Activated effector memory CD4-positive, alpha-beta T cell treated with anti-CD3 and anti-CD28 coated beads, Interleukin-2, amount 50 U/mL, for 16 hours (primary cell): ENCODE measurements at regions not wholly inside any gene's neighbourhood (a gene's known extent, or its start where the extent isn't known, plus 50 kb on each side); places are given as distances from the start of the nearest gene placed in this dataset.

Source experiments
- DNase-seq: peaks from one replicate; pipeline ENCODE4 v3.0.0-alpha.2; 2020

DNA sequence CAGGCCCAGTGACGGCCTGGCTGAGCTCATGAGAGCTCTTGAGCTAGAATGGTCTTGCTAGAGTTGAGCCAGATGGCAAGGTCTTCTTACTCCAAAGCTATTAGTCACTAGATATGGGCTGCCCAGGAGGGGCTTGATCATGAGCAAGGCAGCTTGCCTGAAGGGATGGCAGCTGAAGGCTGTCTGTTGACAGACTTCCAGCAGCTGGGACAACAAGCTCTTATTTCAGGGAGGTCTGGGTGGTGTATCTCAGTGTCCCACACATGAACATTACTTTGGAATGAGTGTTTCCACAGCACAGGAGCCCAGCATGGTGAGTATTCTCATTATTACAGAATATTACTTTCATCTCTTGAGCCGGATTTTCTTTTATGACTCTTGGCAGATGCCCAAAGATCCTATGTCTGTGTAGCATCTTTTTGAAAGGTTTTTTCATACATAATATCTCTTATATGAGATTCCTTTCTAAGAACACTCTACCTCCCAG, 414.1 kb downstream of the ARHGEF28 start:
- no peak for DNase-seq

DNA sequence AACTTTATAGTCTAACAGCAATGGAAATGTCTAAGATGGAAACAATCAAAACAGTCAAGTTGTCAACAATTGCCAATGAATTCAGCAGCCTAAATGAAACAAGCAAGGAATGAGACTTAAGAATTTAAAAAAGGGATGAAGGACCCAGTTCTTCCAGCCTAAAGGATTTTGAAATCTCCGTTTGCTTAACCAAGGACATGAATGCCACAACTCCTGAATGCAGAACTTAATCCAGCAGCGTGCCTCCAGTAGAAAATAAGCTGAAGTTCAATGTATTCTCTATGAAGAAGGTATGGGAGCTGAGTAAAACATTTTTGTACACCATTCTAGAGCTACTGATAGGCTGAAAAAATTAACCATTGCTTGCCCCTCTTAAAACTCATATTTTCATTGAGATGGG, 411.3 kb downstream of the ARHGEF28 start:
- DNase-seq, result no peak

DNA sequence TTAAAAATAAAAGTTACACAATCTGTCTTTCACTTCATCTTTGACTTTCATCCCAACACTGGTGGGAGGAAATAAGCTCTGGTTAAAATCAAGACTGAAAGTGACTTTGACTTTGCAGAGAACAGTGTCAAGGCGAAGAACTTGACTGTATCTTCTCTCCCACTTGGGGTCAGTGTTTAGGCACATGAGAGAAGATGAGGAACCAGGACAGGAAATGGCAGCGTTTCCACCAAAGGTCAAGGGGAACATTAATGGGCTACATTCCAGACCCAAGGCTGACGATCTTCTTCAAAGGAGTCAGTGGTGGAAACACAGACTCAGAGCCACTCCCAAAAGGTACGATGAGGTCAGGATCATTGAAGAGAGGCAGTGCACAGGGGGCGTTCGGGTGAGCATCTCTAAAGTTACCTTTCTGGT, 409.5 kb downstream of the ARHGEF28 start:
- no peak for DNase-seq

DNA sequence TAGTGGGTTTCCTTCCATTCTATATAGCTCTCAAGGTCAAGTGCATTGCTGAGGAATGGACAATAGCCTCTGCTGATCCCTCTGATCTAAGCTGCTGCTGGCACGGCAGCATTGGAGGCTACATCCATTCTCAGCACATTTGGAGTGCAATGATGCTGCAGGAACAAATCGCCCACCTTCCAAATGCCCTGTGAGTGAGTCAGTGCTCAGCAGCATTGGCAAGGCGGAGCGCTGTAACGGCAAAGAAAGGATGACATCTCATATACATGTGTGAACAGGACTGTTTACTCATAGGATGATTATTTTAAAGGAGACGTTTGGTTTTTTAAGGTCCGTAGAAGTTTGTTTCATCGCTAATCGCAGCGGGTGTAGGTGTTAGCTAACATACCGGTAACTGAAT, 408.7 kb downstream of the ARHGEF28 start:
- no peak for DNase-seq

DNA sequence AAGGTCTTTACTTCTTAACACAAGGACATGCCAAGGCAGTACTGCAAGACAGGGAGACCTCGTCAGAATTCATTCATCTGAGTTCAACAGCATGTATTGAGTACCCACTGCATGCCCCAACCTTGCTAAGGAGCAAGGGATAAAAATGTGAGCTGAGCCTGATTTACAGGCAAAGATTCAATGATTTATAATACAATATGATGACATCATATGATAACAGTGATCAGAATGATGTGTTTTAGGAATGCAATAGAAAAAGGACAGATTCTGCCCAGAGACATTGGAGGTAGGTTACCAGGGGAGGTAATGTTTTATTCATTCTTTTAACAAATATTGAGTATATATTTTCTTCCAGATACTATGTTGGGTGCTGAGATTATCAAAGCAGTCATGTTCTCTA, 406.6 kb downstream of the ARHGEF28 start:
- DNase-seq, result no peak

DNA sequence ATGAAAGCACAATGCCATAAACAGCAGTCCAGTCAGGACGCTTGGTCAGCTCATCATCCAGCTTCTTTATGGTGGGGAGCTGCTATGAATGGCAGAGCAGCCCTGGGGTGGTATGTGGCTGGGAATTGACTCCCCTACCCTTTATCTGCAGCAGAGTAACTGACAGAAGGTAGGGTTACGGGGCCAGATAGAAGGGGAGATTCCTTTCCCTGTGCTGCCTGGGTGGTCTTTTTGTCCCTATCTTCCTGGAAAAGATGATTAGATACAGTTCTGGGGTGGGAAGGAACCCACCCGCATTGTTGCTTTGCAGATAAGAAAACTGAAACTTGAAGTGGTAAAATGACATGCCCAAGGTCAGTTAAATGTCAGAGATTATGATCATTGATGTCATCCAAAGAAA, 405.5 kb downstream of the ARHGEF28 start:
- no peak for DNase-seq

DNA sequence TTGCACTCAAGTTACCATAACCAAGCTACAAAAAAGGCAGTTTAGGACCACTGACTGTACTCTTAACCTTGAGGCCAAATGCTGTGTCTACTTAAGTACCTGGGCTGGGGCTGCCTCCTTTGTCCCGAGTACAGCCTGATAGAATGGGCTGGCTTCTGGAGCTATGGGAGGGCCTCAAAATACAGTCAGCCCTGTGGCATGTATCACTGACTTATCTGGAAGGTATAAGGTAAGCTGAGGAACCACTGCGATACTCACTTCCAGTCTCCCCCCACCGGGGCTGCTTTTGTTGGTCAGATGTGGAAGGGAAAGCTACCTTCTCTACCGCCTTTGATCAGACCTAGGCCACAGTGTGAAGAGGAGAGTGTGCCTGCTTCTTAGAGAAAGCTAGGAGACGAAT, 404.8 kb downstream of the ARHGEF28 start:
- no peak for DNase-seq

DNA sequence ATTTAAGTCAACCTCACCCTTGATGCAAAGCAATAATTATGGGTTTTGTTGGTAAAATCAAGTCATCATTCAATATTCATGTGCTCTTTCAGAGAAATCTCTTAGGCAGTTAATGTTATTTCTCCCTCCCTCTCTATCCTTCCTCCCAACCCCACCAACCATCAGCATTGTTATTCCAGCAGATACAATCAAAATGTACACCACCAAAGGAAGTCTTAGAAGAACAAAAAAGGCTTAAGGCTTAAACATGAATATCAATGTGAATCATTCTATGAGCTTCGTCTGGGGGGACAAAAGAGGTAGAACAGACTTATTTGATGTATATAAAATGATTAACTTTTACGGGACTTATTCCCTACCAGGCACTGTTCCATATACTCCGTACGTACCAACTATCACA, 404.4 kb downstream of the ARHGEF28 start:
- DNase-seq, result no peak

DNA sequence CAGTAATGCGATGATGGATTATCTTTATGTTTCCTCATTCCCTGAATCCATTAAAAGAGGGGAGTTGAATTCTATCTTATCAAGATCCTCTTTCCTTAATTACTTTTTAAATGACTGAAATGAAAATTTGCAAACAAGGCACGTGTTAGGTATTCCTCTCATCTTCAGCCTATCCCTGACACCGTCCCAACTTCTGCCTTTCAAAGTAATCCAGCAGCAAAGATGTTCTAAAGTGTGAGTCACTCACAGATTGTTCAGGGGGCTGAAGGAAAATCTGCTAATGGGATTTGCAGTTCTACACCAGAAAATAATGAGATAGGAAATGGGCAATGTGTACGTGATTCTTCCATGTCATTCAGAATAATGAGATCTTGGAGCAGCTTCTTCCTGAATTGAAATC, 403.0 kb downstream of the ARHGEF28 start:
- no peak for DNase-seq

DNA sequence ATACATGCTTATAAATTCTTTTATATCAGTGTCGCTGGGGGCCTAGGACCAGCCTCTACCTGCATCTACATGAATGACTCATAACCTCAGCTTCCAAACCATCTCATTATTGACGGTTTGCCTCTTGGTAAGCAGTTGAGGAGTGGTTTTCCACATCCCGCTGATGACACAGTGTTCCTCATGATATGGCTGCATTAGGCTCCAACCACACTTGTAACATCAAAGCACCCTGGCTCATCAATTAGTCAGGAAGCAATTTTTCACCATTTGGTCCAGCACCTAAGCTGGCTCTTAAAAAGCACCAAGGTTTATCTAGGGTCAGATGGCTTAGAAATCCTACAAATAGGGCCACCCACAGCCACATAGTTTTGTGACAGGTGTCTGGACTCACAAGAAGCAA, 402.4 kb downstream of the ARHGEF28 start:
- DNase-seq, result no peak

DNA sequence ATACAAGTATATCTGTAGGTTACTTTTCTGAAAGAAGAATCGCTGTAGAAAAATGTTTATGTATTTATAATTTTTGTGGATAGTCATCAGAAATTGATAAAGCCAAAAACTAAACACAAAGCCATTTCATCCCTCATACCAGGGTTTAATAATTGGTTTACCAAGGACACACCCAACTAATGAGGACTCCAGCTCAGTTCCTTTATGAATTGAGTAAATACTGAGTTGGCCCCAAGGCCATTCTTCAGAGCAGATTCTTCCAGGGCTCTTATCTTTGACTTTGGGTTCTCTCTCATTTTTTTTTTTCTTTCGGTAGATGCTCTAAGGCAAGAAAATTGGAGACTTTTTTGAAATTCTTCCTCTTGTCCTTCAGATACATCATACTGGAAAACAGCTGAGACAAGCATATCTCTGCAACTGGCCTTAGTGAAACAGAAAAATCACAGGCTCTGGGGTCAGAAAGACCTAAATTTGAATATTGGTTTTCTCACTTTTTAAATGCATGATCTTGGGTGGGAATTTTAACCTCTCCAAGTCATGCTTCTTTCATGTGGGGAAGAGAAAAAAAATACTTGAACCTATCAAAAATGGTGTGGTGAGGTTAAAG, 401.8 kb downstream of the ARHGEF28 start:
- DNase-seq, result no peak

DNA sequence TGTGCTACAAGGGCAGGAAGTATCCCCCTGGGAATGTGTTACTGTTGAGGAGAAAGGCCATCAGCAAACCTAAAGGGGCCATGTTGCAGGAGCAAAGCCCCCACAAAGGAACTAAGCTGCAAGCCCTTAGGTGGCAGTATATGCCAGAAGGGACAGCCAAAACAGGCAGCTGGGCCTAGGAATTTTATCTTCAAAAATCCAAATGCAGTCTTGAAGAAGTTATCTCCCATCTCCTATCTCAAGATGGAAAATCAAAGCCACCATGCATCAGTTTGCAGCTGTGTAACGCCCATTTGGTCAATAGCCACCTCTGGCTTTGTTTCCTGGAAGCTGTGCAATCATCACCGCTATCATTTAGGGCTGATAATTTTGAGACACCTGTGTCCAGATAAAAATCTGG, 400.3 kb downstream of the ARHGEF28 start:
- DNase-seq, result no peak

DNA sequence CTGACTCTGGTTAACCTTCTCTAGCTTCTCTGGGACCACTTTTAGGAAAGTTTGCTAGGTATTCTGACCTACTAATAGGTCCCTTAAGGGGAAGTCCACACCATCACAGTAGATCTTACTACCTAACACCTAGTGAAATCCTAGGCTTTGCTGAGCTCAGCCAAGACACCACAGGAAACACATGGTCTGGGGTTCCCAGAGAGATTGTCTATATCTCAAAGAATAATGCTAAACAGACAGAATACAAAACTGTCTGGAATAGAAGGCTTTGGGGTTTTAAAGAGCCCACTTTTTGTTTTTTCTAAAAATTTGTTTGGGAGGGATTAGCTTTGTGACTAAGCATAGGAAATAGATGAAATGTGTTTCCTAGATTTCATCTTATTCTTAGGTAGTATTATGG, 395.1 kb downstream of the ARHGEF28 start:
- DNase-seq, result no peak

DNA sequence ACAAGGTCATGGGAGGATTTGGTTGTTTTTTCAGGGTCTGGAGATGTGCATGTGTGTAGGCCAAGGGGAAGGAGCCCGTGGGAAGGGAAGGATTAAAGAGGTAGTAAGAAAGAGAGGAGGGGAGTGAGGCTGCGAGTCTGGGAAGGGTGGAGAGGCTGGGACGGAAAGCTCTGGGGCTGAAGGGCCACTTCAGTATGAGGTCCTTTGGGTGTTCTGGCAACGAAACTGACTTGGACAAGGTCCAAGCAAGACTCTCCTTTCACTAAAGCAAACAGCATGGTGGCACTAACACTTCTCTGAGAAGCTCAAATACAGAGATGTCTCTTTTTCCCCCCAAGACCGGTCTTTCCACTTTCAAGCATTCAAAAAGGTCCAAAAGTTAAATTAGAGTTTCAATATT, 394.5 kb downstream of the ARHGEF28 start:
- DNase-seq, result no peak

DNA sequence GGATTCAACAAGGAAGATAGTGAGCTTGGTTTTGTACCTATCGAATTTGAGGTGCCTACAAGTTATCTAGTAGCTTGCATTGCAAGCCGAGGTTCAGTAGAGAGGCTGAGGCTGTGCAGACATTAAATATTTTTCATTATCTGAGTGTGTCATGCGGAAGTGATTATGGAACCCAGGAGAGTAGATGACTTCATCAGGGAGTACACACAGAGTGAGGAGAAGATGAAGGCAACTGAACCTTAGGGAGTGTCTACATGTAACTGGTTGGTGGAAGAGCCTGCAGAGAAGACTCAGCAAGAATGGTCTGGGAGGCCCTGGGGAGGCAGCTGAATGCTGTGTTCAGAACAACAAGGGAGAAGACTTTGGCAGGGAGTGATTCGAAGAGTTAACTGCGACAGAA, 393.9 kb downstream of the ARHGEF28 start:
- no peak for DNase-seq

DNA sequence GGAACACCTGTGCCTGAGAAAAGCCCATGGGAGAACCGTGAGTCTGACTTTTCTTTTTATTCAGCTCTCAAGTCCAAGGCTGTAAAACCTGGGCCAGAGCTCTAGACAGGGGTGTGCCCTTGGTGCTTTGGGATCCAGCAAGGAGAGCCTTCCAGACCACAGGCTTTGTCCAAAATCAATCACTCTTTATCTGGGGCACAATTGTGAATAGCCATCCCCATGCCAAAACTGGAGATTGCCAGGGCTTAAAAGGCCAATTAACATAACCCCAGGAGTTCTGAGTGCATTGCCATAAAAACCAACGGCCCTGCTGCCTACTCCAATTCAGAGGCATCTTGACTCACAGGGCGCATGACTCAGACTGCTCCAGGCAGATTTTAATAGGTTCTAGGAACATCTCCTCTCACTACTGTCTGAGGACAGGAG, 391.8 kb downstream of the ARHGEF28 start:
- DNase-seq, result no peak

DNA sequence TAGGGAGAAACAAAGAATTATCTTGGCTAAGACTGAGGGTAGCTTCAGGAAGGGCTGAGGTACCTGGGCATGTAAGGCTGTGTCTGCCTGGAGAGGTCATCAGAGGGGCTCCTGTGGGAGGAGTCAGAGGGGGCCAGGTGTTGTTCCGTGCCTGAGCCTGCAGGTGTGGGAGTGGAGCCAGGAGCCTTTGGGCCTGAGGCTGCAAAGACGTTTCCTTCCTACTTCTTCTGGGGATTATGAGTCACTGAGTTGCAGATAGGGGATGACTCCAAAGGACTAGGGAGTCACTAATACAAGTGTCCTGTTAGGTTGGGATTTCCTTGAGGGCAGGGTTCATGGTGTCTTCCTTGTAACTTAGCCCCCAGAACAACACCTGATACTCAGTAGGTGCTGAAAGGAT, 391.1 kb downstream of the ARHGEF28 start:
- no peak for DNase-seq

DNA sequence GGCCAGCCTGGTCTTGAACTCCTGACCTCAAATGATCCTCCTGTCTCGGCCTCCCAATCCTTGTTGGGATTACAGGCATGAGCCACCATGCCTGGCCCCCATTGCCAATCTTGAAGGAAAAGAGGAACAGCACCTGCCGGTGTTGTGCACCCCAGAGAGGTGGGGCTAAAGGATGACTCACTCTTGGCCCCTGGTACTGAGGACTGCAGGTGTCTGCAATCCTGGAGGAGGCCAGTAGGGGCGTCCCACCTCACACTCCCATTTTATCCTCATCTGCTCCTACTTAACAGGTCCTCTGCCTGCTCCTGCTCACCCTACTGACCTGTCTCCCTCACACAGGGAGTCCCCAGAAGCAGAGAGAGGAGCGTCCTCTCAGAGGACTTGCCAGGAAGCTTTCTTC, 390.4 kb downstream of the ARHGEF28 start:
- no peak for DNase-seq

DNA sequence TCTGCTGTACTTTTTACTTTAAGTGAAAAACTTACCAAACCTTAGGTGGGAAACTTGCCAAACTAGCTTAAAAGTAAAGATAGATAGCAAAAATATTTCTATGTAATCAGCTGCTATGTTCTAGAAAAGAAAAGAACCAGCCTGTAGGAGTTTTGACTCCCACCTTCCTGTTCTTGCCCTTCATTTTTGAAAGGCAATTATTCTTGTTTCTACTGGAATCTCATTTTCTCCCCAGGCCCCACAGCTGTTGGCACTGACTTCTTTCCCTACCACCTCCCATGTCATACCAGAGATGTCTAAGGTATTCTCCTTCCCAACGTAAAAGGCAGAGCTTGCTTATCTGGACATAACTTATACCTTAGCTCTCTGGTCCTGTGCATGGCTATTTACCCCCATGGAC, 389.7 kb downstream of the ARHGEF28 start:
- no peak for DNase-seq

DNA sequence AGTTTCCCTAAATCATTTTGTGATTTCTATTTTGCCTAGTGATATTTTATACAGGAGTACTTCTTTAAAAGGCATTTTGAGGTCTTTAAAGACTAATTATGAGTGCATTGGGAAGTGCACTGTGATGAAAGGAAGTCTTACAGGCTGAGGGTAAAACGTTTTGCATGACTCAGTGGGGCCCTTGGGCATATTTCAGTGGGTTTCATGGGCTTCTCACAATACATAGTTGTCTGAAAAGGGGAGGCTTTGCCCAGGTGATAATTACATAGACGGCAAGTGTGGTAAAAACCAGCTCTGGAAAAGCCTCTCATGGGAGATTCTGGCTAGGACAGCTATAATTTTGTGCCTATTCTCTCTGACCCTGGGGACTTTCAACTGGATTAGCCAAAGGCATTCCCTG, 387.2 kb downstream of the ARHGEF28 start:
- DNase-seq, result no peak

DNA sequence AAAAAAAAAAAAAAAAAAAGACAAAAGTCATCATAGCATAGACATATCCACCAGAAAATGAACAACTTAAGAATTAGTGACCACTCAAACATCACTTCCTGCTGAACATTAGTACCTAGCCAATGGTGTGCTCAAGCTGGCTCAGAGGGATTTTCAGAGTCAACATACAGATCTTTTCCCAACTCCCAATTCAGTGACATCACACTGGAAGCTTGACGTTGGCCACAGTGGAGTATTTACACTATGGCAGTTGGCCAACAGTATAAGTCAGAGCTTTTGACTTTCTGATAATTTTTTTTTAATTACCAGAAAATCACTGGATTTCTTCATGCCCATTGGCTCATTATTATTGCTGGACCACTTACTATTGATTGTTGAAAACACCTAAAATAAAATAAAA, 383.5 kb downstream of the ARHGEF28 start:
- DNase-seq, result no peak

DNA sequence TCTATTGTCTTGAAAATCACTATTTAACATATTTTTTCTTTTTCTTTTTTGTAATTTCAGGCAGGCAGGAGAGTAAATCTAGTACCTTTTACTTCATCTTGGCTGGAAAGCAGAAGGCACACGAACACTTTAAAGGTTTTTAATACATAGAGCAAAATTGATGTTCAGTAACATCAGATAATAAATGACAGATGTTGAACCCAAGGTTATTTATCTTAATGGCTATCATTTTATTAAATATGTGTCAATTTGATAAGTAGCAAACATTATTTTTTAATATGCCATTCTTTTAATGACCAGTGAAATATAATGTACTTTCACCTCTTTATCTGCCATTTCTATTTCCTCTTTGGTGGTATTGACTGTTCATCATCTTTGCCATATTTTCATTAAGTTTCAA, 381.2 kb downstream of the ARHGEF28 start:
- DNase-seq, result no peak

DNA sequence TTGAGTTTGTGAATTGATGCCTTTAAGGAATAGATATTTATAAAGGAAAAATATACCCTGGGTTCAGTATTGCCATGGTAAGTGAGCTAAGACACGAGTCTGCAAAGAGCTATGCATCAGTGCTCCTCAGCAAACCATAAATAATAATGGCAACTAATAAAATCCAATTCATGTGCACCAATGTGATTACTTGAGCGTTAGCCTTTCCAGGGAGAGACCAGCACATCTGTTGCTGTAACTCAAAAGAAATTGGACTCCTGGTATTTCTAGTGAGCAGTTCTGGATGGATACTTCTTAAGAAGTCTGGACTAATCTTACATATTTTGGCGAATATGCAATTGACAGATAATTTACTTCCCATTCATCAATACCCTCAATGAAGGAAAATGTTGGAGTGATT, 373.3 kb downstream of the ARHGEF28 start:
- no peak for DNase-seq

DNA sequence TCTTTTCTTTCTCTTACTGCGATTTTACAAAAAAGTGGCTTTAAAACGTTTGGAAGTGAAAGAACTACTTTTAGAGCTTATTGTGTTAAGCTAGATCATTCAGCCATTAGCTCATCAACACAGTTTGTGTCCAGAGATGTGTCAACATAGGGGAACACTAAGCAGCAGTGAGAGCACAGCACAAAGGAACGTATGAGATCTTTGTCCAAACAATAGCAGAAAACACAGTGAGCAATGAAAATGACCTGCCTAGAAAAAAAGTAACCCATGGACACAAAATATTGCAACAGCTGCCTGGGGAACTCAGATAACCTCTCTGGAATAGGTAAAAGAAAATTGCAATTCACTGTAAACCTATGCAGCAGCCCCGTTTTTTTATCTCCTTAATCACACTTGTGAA, 372.5 kb downstream of the ARHGEF28 start:
- no peak for DNase-seq

DNA sequence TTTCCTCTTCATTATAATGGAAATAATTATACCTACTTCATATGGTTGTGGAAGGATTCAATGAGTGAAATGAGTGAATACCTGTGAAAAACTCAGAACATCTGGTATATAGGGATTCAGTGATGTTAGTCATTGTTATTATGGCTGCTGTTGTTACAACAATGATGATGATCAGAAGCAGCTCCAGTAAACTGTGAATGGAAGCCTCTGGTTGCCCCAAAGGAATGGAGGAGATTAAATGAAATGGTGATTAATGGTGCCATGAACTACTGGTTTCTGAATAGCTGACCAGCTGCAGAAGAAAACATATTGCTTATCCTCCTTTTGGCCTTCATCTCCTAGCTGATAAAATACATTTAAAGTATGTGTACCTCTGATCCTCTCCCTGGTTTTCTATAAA, 372.0 kb downstream of the ARHGEF28 start:
- no peak for DNase-seq
